Stimulated activated naive B cell treated with anti-CD40 and anti-IgM and Interleukin-4, amounts not matched to agents 10 μg/mL and 1 μg/mL and 100 μg/mL, for 72 hours (primary cell): ENCODE measurements at regions not wholly inside any gene's neighbourhood (a gene's known extent, or its start where the extent isn't known, plus 50 kb on each side); places are given as distances from the start of the nearest gene placed in this dataset.
"Not testable (repeated sequence)": the region's sequence is repeated elsewhere in the genome, so short reads cannot be mapped to it uniquely, and the experiment has no call there.

ENCODE experiments used
- ATAC-seq, 2 donors: fragments of 150-1000 bp; cut with Tn5 transposase; replicated peaks; 2 replicates each; pipeline ENCODE4 v1.10.0; 2021; ENCODE audit warnings: moderate library complexity in 1 of 2
- DNase-seq: peaks from one replicate; pipeline ENCODE4 v3.0.0; 2021
- H3K27ac Mint-ChIP-seq: one replicate; pipeline ENCODE4 v1.8.0; 2022; ENCODE audit warnings: mild to moderate bottlenecking, mixed read lengths
- H3K27me3 Mint-ChIP-seq, 2 donors: one replicate each; pipeline ENCODE4 v1.8.0; 2022; ENCODE audit warnings: mixed read lengths in 2 of 2
- H3K36me3 Mint-ChIP-seq, 2 donors: one replicate each; pipeline ENCODE4 v1.8.0; 2022; ENCODE audit warnings: mixed read lengths in 2 of 2, mild to moderate bottlenecking in 1 of 2
- H3K4me1 Mint-ChIP-seq, 2 donors: one replicate each; pipeline ENCODE4 v1.8.0; 2022; ENCODE audit warnings: mixed read lengths in 2 of 2, mild to moderate bottlenecking in 1 of 2
- H3K4me3 Mint-ChIP-seq, 2 donors: one replicate each; pipeline ENCODE4 v1.8.0; 2022; ENCODE audit warnings: mild to moderate bottlenecking in 2 of 2, mixed read lengths in 2 of 2, moderate library complexity in 1 of 2
- H3K9me3 Mint-ChIP-seq, 2 donors: one replicate each; pipeline ENCODE4 v1.8.0; 2022; ENCODE audit warnings: mixed read lengths in 2 of 2, mild to moderate bottlenecking in 1 of 2

GRCh38 chr1:43021547-43022474 lies 63.1 kb upstream of the SLC2A1 start:
- Mint-ChIP-seq H3K4me3 (no peak overlapping the region), H3K9me3 (no peaks in the 10 kb centered on the region), H3K36me3 (no peaks in the 10 kb centered on the region), H3K27ac (no peak overlapping the region), H3K4me1 (no peaks in the 10 kb centered on the region), H3K27me3 (peaks cover 5% of the 10 kb centered on the region in 2 donors)
- no peak for ATAC-seq
- DNase-seq: no peak

DNA sequence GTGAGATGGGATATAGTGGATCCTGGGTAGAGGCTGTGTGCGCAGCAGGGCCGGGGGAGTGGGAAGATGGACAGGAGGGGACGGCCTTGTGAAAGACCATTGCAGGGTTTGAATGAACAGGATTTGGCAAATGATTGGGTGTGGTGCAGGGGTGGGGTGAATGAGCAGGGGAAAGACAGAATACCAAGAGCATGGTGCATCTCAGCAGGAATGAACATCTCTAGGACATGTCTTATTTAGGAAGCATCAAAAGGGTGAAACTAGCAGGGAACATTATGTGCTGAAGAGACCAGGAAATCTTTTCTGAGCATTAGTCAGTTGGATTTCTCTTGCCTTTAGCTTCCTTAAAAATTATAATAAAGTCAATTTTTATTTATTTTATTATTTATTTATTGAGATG lies 60.6 kb upstream of the SLC2A1 start:
- Mint-ChIP-seq H3K27ac (no peak overlapping the region), H3K4me3 (no peak overlapping the region)

GRCh38 chr1:43018121-43018520 lies 59.5 kb upstream of the SLC2A1 start:
- no peak for ATAC-seq
- Mint-ChIP-seq H3K9me3 (no peaks in the 10 kb centered on the region), H3K36me3 (no peaks in the 10 kb centered on the region), H3K27me3 (peaks cover 5 to 12% of the 10 kb centered on the region in 2 donors), H3K4me3 (no peak overlapping the region), H3K4me1 (no peaks in the 10 kb centered on the region), H3K27ac (no peak overlapping the region)
- no peak for DNase-seq

More for the DNA sequence above, 60.6 kb upstream of the SLC2A1 start:
- no peaks in the 10 kb centered on the region for H3K9me3 Mint-ChIP-seq
- DNase-seq (no peak), ATAC-seq (no peak)
- no peaks in the 10 kb centered on the region for H3K36me3 Mint-ChIP-seq
- no peaks in the 10 kb centered on the region for H3K4me1 Mint-ChIP-seq
- peaks cover 5% of the 10 kb centered on the region in 2 donors for H3K27me3 Mint-ChIP-seq

GRCh38 chr1:43015269-43015668 lies 56.6 kb upstream of the SLC2A1 start:
- no peaks in the 10 kb centered on the region for H3K36me3 Mint-ChIP-seq
- no peak overlapping the region for H3K4me3 Mint-ChIP-seq
- no peak for DNase-seq
- no peaks in the 10 kb centered on the region for H3K4me1 Mint-ChIP-seq
- no peaks in the 10 kb centered on the region for H3K9me3 Mint-ChIP-seq
- H3K27ac Mint-ChIP-seq: no peak overlapping the region
- ATAC-seq: no peak
- H3K27me3 Mint-ChIP-seq: peaks cover 10 to 17% of the 10 kb centered on the region in 2 donors

DNA sequence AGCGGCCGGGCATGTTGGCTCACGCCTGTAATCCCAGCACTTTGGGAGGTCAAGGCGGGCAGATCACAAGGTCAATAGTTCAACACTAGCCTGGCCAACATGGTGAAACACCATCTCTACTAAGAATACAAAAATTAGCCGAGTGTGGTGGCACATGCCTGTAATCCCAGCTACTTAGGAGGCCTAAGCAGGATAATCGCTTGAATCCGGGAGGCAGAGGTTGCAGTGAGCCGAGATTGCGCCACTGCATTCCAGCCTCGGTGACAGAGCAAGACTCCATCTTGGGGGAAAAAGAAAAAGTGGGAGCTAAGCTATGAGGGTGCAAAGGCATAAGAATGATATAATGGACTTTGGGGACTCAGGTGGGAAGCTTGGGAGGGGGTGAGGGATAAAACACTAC lies 55.9 kb upstream of the SLC2A1 start:
- not testable (repeated sequence) for H3K36me3 Mint-ChIP-seq, H3K4me3 Mint-ChIP-seq, H3K27ac Mint-ChIP-seq, DNase-seq, H3K4me1 Mint-ChIP-seq, ATAC-seq, H3K9me3 Mint-ChIP-seq
- H3K27me3 Mint-ChIP-seq: peaks cover 10 to 17% of the 10 kb centered on the region in 2 donors

GRCh38 chr1:43011020-43011419 lies 52.4 kb upstream of the SLC2A1 start:
- H3K27ac Mint-ChIP-seq: no peak overlapping the region
- H3K4me1 Mint-ChIP-seq: peaks cover 2 to 10% of the 10 kb centered on the region in 2 donors
- no peak for ATAC-seq
- H3K4me3 Mint-ChIP-seq: no peak overlapping the region
- no peaks in the 10 kb centered on the region for H3K36me3 Mint-ChIP-seq
- peaks cover 18 to 19% of the 10 kb centered on the region in 2 donors for H3K27me3 Mint-ChIP-seq
- DNase-seq: no peak
- H3K9me3 Mint-ChIP-seq: no peaks in the 10 kb centered on the region

DNA sequence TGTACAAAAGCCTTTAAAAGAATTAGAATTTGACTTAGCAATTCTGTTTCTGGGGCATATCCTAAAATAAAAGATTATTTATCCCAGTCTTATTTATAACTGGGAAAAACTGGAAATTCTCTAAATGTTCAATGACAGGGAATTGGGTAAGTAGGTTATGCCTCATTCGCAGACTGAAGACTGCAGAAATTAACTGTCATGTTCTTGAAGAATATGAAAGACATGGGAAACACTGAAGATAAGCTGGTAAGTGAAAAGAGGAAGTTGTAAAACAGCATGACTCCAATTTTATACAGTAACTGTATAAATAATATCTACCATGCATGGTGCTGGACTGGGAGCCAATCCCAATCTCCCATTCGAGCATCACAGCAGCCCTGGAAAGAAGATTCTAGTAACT lies 50.6 kb upstream of the SLC2A1 start:
- DNase-seq: no peak
- peaks cover 2 to 10% of the 10 kb centered on the region in 2 donors for H3K4me1 Mint-ChIP-seq
- H3K4me3 Mint-ChIP-seq: no peak overlapping the region
- no peak for ATAC-seq
- no peak overlapping the region for H3K27ac Mint-ChIP-seq
- no peaks in the 10 kb centered on the region for H3K9me3 Mint-ChIP-seq
- peaks cover 18 to 19% of the 10 kb centered on the region in 2 donors for H3K27me3 Mint-ChIP-seq
- no peaks in the 10 kb centered on the region for H3K36me3 Mint-ChIP-seq

DNA sequence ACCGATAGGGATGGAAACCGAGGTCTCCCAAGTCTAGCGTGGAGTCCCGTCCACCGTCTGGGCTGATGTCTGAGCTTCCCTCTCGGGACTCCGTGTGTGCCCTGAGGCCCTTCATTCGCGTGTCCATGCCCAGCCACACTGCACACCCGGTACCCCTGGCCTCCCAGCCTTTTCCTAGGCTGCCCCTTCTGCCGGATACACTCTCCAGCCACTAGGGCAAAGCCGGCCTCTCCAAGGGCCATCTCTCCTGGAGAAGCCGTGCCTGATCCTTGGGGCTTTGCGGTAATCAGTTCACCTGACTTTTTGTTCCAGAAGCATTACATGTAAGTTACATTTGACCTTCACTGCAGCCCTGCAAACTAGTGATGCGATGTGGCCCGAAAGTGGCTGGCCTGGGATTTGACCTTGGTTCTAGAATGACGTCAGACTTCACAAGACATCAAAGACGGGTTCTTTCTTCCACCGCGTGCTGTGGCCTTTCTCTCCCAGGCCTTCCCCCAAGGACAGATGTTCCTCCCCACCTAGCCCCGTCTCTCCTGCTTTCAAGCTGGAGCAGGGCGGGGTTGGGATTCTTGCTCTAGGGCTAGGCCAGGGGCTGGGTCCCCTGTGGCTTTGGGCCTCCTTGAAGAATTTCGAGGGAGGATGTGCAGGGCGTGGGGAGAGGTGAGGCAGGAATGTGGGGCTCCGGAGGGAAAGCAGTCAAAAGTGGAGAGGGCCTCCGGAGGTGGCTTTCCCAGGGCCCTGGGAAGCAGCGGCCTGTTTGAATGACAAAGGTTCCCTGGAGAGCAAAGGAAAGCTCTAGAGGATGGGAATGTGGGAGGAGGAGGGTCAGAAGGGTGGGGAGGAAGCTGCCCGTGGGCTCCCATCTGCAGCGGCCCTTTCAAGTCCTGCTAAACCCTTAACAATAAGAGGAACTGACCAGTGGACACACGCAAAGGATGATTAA lies 49.7 kb upstream of the SLC2A1 start:
- Mint-ChIP-seq H3K9me3 (no peaks in the 10 kb centered on the region), H3K4me3 (no peak overlapping the region)

More for the DNA sequence above, 49.7 kb upstream of the SLC2A1 start:
- Mint-ChIP-seq H3K27me3 (peaks cover 13 to 18% of the 10 kb centered on the region in 2 donors), H3K4me1 (peaks cover 2 to 10% of the 10 kb centered on the region in 2 donors), H3K36me3 (no peaks in the 10 kb centered on the region), H3K27ac (no peak overlapping the region)
- ATAC-seq (no peak), DNase-seq (no peak)
